NCI-H510A (cell line): ENCODE measurements at regions not wholly inside any gene's neighbourhood (a gene's known extent, or its start where the extent isn't known, plus 50 kb on each side); places are given as distances from the start of the nearest gene placed in this dataset.

Source experiments
- DNase-seq: peaks from one replicate; lab custom pipeline; 2025; lab: John Stamatoyannopoulos, UW

DNA sequence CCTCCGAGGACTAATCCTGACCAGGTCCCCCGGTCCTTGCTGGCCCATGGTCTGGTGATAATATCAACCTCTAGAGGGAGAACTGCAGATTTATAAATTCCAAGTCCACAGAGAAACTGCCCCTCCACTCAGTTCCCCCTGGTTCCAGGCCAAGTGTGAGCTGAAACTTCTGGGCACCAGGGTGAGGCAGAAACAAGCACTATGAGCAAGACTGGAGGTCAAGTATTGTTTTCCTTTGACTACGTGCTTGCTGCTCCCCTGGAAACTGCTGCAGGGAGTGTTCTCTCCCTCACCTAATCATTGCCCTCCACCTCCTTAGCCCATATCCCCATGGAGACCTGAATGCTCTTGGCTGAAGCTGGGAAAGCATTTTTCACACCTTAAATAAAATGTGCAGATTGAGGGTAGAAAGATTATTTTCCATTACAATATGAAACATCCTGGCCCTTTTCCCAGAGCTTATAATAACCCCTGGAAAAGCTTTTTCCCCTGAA lies 135.2 kb downstream of the RDH14 start:
- no peak for DNase-seq

DNA sequence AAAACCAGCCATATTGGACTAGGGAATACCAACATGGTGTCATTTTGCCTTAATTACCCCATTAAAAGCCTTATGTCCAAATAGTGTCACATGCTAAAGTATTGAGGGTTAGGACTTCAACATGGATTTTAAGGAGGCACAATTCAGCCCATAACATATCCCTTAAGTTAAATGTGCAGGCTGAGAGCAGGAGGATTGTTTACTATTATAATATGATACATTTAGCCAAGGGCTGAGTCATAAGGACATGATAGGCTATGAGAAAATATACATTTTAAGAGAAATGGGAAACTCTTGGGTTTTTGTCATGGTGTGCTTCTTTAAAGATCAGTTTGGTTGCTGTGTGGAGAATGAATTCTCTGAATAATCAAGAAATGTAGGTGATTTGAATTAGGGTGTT lies 136.8 kb downstream of the RDH14 start:
- no peak for DNase-seq

DNA sequence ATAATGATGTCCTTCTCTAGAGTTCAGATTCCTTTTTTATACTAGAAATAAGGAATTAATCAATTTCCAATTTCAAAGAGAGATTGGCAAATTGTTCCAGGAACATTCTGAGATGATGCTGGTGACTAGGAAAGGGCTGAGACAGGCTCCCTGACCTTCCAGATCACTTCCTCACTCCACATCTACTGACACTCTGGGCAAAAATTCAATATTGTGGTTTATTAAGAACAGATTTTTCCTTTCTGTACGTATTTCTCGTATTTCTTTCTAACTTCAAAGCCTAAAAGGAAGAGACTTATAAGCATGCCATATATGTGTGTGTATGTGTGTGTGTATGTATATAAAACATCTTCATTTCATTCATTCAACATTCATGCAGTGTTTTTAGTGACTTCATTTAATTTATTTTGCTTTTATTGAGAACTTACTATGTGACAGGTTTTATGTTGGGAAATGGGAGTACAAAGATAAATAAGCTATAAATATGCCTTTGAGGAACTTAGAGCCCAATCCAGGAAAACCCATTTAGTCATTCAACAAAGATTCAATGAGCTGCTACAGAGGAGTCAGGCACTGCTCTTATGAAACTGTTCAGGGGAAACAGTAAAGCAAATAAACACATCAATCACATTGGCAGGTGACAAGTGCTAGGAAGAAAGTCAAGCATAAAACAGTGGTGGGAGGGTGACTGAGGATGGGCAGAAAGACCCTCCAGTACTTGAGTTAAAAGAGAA lies 137.9 kb downstream of the RDH14 start:
- peak; percentile 66 for DNase-seq

DNA sequence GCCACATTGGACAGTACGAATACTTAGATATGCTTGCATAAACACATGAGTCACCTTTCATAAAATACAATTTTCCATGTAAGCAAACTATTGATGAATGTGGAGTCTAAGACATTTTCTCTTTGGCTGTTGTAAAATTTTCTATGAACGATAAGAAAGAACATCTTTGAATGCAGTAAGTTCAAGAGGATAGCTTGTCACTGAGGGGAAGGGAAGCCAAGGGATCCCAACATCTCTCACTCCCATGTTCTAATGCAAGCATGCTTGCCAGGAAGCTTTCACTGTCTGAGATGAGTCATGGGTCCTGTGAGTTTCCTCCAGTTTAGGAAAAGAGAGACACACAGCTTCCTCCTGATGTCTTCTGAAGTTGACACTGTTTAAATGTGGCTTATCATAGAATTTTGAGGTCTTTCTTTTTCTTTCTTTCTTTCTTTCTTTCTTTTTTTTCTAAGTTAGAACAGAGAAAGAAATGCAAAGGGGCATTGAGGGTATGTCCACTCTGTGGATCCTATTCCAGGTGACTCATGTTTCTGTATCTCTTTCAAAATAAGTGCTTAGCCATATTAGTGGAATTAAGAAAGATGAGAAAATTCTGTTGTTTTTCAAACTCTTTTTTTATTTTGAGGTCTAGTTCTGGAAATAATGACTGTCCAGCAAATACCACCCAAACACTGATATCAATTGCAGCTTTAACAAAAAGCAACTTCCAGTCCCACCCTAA lies 146.6 kb downstream of the RDH14 start:
- no peak for DNase-seq

DNA sequence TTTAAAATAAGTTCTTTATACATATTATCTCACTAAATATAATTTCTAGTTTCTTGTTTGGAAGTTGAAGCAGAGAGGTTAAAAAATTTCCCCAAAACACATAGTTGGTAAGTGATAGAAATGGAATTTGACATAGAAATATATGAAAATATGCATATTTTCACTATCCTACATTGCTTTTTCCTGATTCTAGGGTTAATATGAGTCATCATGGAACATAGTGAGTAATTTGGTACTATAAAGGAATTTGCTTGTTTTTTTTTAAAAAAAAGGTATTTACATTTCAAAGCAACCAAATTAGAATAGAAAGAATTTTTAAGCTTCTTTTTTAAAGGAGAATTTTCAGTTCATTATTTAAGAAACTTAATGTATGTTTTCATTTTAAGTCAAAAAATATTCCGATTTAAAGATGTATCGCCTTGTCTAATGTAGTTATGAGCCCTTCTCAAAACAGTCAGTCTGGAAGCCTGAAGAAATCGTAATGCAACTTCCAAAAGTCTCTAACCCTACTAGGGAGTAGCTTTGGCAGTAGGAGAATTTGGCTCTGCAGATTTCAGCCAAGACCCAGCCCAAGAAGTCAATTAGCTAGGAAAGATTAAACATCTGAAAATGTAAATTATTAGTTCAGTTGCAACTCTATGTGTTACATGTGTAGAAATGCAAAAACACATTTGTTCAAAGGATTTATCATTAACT lies 147.3 kb downstream of the RDH14 start:
- no peak for DNase-seq

DNA sequence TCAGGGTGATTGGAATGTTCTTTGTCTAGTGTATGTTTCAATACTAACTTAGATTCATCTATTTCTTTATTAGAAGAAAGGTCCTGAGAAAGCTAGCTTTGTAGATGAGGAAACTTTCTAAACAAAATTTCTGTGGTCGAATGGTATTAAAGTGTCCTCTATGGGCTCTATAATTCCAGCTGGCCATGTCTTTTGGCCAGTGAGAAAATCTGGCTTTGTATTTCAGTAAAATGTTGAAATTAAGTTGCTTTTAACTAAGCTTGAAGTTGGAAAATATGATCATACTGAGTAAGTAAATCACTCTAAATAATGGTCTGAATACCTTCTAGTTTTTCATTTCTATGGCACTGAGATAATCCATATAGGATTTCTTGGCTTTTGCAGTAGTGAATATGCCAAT lies 148.8 kb downstream of the RDH14 start:
- DNase-seq = no peak

DNA sequence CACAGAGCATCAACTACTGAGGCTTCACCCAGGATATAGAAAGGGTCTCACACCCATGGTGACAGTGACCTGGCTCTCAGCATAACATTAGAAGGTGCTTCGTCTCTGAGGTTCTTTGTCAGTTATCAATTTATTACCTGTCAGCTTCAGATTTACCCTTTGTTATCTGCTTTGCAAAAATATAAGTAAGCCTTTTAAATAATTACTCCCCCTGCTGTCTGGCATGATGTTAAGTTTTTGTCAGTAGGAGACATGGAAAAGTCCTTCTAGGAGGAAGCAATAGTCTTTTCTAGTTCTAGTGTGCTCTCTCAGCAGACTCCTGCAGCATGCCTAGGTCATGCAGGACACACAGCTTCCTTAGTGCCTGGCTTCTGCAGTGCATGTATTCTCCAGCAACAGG lies 149.9 kb downstream of the RDH14 start:
- DNase-seq = no peak

DNA sequence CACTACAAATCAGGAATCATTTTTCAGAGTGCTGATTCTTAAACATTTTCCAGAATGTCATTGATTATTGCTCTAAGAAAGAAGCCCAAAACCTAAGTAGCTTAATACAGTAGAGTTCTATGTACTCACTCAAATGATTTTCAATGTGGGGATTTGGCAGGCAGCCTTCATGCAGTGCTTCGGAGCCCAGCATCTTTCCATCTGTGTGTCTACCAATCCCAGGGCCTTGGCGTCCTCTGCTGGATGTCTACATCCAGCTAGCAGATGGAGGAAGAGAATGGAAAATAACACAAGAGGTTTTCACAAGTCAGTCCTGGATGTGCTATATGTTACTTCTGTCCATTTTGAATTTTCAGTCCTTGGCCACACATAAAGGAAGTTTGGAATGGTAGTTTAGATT lies 151.8 kb downstream of the RDH14 start:
- no peak for DNase-seq

DNA sequence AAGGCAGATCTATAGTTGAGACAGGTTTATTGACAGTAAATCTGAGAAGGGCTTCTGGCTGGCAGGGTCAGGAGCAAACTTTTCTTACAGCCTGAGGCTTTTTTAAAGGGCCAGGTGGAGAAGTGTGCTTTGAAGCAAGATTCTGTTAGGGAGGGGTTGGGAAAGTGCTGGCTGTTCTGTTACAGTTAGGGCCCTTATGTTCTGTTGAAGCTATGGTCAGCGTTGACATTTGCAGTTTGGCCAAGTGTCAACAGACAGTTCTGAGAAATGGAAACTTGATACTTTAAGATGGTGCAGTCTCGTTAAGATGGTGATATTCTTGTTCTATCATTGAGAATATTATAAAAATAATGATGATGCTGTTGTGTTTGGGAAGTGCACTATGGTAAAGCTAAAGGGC lies 154.2 kb downstream of the RDH14 start:
- no peak for DNase-seq

DNA sequence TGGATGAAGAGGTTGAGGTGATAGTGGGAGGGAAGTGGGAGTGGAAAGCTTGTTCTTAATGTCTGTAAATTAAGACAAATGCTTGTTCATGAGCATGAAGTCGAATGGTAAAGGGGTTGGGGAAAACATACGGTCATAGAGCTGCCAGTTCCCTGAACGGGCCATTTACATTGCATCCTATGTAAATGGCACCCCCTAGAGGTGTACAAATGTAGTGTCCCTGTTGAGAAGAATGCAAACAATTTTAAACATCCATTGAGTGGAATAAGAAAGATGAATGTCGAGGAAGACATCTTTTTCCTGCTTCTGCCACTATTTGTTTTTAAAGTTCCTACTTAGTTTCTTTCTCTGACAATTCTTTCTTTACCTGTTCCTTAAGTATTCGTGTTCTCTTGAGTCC lies 155.7 kb downstream of the RDH14 start:
- no peak for DNase-seq

DNA sequence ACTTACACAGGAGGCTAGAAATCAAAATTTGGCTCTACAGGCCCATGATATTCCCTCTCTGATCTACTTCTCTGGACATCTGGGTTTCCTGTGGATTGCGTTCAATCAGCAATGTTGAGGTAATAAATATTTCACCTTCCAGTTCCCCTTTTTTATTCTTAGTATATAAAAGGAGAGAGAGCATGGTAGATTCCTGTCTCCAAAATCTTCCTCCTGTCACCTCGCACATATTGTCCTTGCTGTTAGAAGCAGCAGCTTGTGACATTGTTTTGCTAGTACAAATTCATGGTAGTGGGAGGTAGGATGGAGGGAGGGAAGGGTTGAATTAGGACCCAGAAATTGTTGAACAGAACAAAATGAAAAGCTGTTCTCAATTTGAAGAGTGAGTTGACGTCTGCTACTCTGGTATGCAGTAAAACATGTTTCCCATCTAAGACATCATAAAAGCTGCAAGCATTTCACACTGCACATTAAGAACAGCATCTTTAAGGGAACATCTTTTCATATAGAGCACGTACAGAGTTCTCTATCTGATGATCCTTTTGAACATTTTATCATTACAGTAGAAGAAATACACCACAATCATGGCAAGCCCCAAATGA lies 156.4 kb downstream of the RDH14 start:
- DNase-seq = no peak

DNA sequence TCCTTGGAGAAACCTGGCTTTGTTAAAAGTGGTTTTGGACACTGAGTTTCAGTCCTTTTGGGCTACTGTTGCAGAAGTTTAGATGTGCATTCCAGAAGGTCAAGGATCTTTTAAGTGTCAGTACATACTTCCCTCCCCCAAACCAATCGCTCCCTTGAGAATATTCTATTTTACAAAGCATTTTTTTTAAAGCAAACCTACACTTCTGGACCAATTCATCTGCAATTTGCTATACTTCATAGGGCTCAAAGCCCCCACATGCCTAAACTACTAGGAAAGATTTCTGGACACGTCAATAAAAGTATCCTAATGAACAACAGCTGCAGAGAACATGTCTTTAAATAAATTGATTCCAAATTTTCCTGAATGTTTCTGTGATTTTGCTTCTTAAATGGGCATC lies 157.6 kb downstream of the RDH14 start:
- DNase-seq = no peak

DNA sequence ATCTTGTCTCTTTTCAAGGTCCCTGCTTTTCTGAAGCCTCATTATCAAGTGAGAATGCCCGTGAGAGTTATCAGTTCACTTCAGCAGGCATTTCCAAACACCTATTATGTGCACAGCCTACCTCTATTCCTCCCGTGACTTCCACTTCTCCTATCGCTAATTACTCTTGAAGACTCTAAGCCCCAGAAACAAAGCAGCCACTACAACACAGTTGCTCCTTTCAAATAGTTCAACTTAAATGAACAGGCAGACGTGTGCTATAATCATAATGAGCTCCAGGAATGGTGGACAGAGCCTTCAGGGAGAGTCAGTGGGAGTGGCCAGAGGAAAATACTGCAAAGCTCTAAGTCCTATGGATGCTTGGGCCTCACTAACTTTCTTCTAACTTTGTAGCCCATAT lies 159.0 kb downstream of the RDH14 start:
- DNase-seq = no peak

DNA sequence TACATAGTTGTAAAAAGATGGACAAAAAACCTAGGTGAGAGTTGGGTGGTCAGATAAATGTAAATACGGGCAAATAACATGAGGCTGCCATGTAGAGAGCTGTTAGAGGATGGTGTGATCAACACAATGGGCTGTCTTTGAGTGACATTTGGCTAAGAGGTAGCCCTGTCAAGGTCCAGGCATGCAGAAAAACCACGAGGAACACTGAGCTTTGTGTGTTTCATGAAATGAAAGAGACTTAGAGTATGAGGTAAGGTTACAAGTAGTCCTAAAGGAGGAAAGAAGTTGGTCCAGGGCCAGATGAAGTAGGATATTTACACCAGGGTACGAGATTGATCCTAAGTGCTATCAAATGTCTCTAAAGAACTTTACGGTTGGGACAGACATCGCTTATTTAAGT lies 160.9 kb downstream of the RDH14 start:
- no peak for DNase-seq

DNA sequence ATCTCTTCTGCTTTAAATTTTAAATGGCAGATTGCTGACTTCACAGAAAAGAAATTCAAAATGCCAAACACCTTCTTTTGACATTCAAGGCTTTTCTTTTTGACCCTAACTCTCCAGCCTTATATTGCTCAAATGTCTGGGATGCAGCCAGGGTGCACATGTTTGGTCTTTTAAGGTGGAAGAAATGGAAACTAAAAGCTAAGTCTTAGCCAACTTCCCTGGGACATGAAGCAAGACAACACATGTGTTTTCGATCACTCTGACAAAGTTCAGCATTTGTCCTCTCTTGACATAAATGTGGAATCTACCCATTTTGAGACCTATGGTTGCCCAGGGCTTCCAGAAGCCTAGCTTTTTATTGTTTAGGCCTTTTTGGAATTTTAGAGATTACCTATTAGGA lies 161.6 kb downstream of the RDH14 start:
- no peak for DNase-seq

DNA sequence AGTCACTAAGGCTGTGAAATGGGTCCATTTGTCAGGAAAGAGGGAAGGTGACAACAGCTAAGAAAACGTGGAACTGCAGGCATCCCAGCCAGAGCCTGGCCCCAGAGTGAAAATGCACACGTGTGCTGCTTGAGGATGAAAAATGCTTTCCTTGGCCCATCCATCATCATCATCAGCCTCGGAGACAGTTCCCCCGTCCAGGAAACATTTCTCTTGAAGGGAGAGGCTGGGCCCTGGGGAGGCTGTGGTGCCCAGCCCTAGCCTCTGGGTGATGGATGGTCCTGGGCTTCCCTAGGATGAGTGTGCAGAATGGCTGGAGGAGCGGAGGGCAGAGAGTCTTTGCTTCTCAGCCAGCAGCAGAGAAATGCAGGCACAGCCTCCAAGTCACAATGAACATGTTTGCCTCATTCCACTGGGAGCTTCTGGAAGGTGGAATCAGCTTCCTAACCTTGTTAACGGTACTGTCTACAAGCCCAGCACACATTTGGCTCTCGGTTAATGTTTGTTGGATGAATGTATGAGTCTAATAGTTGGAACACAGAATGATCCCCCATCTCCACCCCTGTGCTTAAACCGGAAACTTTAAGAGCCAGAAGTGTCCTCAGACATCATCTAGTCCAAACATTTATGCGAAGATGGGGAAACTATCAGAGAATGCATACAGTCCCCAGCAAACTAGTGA lies 164.0 kb downstream of the RDH14 start:
- no peak for DNase-seq

DNA sequence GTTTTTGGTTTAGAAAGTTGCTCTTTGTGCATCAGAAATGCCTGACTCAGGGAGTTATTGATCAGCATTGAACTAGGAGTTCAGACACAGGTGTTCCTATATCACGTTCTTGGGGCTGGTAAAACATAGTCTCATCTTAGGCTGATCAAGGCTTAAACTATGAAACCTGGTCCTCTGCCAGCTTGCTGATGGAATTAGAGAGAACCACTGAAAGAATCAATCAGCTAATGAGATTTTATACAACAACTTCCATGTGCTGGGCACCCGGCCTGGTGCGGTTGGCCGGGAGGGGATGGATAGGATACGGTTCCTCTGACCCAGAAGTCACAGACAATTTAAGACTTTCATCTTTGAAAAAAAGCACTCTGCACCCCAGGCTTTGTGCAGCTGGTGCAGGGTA lies 164.9 kb downstream of the RDH14 start:
- no peak for DNase-seq

DNA sequence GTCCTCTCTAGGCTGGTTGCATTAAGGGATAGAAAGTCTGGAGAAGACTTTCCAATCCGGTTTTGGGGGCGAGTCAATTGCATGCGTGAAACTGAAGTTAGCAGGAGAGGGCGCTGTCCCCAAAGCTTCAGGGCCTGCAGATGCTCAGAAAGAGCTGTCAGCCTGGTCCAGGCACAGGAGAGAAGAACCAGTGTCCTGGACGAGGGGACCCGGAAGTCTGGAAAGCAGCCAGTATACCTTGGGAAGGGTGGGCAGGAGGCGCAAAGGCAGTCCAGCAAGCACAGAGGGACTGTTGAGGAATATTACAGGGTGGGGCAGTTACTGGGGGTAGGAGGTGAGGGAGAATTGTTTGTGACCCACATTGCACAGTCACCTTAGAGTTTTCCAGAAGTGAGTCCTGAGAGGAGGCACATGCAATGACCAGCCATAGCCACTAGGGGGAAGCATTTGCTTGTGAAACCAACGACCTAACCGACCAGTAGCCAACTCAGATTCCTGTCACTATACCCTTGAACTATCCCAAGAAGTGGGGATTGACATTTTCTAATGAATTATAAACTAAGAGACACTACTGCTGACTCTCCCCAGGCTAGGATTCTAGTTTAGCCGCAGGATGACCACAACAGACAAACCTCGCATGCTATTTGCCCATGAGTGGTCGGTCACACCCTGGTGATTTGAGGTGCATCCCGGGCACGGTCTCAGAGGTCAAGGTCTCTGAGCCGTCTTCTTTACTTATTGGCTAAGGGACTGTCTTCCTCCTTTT lies 172.8 kb downstream of the RDH14 start:
- DNase-seq = peak; percentile 27

DNA sequence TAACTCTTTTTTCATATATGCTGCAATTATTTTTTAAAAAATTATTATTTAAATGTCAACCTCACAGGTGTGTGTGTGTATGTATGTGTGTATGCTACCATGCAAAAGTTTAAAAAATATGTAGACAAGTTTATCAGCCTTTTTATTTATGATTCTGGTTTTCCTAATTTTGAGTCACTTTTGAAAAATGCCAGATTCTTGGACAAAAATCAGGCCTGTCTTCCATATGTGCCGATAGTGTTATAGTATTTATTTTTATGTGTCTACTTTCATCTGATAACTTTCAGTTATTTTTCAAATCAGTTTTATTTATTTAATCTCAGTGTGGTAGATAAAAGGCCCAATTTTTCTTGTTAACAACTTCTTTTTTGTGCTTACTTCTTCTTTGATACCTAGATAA lies 176.2 kb downstream of the RDH14 start:
- no peak for DNase-seq

DNA sequence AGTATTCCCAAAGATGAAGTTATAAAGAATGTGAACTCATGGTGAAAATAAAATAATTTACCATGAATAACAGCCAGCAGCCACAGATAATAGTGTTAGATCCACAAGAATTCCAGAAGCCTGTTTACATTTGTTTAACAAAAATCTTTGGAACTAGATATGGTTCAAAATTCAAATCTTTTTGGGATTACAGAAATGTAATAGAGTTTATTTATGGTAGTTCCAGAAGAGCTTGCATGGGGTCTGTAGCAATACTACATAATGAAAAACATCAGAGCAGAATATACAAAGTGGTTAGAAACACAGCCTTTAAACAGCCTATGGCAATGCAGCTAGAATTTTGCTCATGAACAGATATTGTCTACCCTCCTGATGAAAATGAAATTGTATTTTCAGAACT lies 179.1 kb downstream of the RDH14 start:
- DNase-seq = no peak

DNA sequence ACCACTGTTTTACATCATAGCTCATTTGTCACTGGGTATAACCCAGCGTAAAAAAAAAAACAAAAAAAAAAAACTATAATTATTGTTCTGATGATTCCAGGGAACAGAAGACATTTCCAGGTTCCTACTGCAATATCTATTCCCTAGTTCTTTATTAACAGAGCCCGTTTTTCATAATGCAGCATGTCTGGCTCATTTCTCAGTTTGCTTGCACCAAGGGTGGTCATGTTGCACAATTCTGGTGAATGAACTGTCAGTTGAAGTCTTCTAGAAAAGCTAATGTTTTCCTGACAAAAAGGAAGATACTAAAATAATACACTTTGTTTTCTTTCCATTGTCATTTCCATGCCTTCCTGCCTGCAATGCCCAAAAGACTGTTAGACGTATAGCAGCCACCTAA lies 180.1 kb downstream of the RDH14 start:
- DNase-seq = no peak
